HL-60 (cell line): ENCODE measurements at regions not wholly inside any gene's neighbourhood (a gene's known extent, or its start where the extent isn't known, plus 50 kb on each side); places are given as distances from the start of the nearest gene placed in this dataset.

Experiments used
- CTCF ChIP-seq: IDR thresholded peaks from one replicate; pipeline ENCODE4 v1.5.1; 2011; ENCODE audit warnings: low read length, control low read depth, inconsistent platforms; ENCODE audit not compliant: insufficient read depth
- POLR2AphosphoS5 ChIP-seq: IDR thresholded peaks from 2 replicates; pipeline ENCODE4 v1.6.1; 2012; ENCODE audit warnings: low read depth

DNA sequence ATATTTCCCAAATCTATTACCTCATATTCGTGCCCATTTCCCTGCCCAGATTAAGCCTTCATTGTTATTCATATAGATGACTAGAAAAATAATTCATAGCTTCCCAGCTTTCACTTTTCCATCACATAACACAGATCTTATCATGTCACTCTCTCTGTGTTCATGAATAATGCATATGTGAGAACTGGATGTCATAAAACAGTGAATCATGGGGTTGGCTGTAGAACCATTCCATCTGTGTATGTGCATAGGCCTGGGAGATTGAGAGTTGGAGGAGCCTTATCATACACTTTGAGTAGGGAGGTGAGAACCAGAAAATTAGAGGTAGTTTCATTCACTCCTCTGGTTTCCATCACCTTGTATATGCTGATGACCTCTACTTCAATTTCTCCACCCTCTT is 73.9 kb upstream of the RANBP6 start:
- TF ChIP-seq POLR2AphosphoS5 (no peak), CTCF (no peak)
